ENCODE measurements at regions not wholly inside any gene's neighbourhood (a gene's known extent, or its start where the extent isn't known, plus 50 kb on each side); places are given as distances from the start of the nearest gene placed in this dataset.

DNA sequence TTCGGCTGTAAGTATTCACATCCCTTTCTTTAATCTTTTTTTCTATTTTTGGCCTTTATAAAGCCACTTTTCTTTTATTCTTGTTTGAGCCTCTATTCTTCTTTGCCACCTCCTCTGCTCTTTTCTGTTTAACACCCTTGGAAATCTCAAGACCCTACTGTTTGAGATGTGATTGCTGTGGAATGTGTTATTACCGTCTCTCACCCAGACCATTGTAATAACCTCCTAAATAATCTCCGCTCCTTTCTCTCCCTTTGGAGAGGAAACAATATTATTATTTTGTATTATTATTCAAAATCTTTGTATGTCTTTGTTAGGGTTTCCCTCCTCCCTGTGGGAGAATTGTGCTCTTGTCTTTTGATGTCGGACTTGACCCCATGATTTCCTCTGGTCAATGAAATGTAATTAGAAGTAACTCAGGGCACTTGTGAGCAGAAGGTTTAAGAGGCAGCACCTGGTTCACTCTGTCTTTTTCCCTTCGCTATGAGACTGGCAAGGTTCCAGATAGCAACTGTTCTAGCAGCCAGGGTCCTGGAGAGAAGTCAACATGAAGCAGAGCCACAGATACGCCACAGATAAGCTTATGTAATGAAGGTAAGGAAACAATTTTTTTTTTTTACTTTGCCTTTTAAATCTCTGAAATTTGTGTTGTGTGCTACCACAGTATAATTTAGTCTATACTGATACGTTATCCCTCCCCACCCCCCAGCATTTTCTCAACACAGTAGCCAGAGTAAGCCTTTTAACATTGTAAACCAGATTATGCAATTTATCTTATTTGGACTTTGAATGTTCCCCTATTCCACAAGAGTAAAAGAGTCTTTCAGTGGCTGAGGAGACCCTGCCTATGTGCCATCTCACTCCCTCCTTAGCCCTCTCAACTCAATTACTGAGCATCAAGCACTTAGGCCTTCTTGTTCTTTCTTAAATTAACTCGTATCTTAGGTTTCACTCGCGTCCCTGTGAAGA lies 601.2 kb upstream of the ZNF804A start:
- no peaks in the 10 kb centered on the region for H3K36me3 ChIP-seq (ENCODE audit: control insufficient read depth in 1 of 2, insufficient read depth in 2 of 2, low read length in 2 of 2)
- ChIA-PET POLR2A (no interaction called here), CTCF (no interaction called here), RAD21 (ENCODE audit: low non-redundant PET in 1 of 2, low total read pairs in 2 of 2, uncharacterized antibody in 2 of 2, unreplicated experiment in 2 of 2) (no interaction called here)
- H3K4me3 ChIP-seq (replicated peaks in 1 of 2; ENCODE audit: low read depth in 1 of 2, low read length in 2 of 2): no peak overlapping the region
- no peaks in the 10 kb centered on the region for H3K9me3 ChIP-seq (ENCODE audit: control insufficient read depth in 1 of 2, insufficient read depth in 1 of 2, low read depth in 1 of 2, low read length in 2 of 2)
- ATAC-seq (no peak), DNase-seq (ENCODE audit: low read depth, low spot score) (no peak)
- no peaks in the 10 kb centered on the region for H3K79me2 ChIP-seq (ENCODE audit: insufficient read depth, low read length)
- H3K27ac ChIP-seq (ENCODE audit: low read depth, low read length): no peak overlapping the region
- no peaks in the 10 kb centered on the region for H3K9me2 ChIP-seq (ENCODE audit: insufficient read depth)
- TF ChIP-seq, protein P1, sequence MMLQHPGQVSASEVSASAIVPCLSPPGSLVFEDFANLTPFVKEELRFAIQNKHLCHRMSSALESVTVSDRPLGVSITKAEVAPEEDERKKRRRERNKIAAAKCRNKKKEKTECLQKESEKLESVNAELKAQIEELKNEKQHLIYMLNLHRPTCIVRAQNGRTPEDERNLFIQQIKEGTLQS (IDR thresholded peaks at IDR 0.05): no peak
- TF ChIP-seq EGR1 (IDR thresholded peaks at IDR 0.05; ENCODE audit: low read depth) (no peak), SP1 (IDR thresholded peaks at IDR 0.05; ENCODE audit: low read depth) (no peak)
- no peaks in the 10 kb centered on the region for H3K4me1 ChIP-seq (ENCODE audit: control insufficient read depth in 1 of 2, insufficient read depth in 2 of 2, low read length in 2 of 2)
- H3K4me2 ChIP-seq (ENCODE audit: low read length): no peak overlapping the region
- intact Hi-C loops (cut with micrococcal nuclease): no loop called here
- no peak overlapping the region for H2AFZ ChIP-seq (ENCODE audit: low read depth, low read length, poor library complexity, severe bottlenecking)
- H3K27me3 ChIP-seq (ENCODE audit: insufficient read depth, low read length): no peaks in the 10 kb centered on the region
- H4K20me1 ChIP-seq (ENCODE audit: insufficient read depth): no peaks in the 10 kb centered on the region
- no TSS peak for BruUV-seq (replicated peaks)
- no peak overlapping the region for H3K9ac ChIP-seq (ENCODE audit: low read length)

DNA sequence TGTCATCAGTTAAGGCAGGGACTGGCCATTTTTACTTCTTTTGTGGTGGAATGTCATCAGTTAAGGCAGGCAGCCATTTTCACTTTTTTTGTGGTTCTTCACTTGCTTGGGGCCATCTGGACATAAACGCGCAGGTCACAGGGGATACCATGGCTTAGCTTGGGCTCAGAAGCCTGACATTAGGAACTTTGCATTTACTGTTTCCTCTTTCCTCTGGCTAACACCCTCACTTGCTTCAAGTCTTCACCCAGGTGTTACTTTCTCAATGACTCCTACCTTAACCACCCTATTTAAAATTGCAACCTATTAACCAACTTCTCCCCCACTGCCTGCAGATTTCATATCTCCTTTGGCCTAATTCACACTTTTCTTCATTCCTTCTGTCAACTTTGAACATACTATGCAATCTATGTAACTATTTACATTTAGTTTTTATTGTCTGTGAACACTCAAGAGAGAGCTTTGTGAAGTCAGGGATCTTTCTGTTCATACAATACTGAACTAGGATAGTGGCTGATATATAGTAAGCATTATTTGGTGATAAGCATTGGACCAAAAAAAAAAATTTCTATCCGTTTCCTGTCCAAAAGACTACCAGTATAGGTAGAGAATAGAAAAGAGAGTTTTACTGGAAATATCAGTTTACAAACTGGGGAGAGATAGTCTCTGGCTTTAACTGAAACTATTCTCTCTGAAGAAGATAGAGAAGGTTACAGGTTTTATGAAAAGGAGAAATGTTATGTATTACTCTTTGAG lies 600.1 kb upstream of the ZNF804A start:
- ChIA-PET CTCF (no interaction called here), POLR2A (no interaction called here), RAD21 (ENCODE audit: low non-redundant PET in 1 of 2, low total read pairs in 2 of 2, uncharacterized antibody in 2 of 2, unreplicated experiment in 2 of 2) (no interaction called here)
- Histone ChIP-seq H3K27me3 (ENCODE audit: insufficient read depth, low read length) (no peaks in the 10 kb centered on the region), H2AFZ (ENCODE audit: low read depth, low read length, poor library complexity, severe bottlenecking) (no peak overlapping the region), H4K20me1 (ENCODE audit: insufficient read depth) (no peaks in the 10 kb centered on the region), H3K36me3 (ENCODE audit: control insufficient read depth in 1 of 2, insufficient read depth in 2 of 2, low read length in 2 of 2) (no peaks in the 10 kb centered on the region), H3K27ac (ENCODE audit: low read depth, low read length) (no peak overlapping the region), H3K9me3 (ENCODE audit: control insufficient read depth in 1 of 2, insufficient read depth in 1 of 2, low read depth in 1 of 2, low read length in 2 of 2) (no peaks in the 10 kb centered on the region), H3K4me2 (ENCODE audit: low read length) (no peak overlapping the region), H3K9me2 (ENCODE audit: insufficient read depth) (no peaks in the 10 kb centered on the region), H3K79me2 (ENCODE audit: insufficient read depth, low read length) (no peaks in the 10 kb centered on the region), H3K9ac (ENCODE audit: low read length) (no peak overlapping the region), H3K4me3 (replicated peaks in 1 of 2; ENCODE audit: low read depth in 1 of 2, low read length in 2 of 2) (no peak overlapping the region), H3K4me1 (ENCODE audit: control insufficient read depth in 1 of 2, insufficient read depth in 2 of 2, low read length in 2 of 2) (no peaks in the 10 kb centered on the region)
- no peak for DNase-seq (ENCODE audit: low read depth, low spot score)
- no peak for ATAC-seq
- intact Hi-C loops (cut with micrococcal nuclease): no loop called here
- BruUV-seq (replicated peaks): no TSS peak
- no peak for TF ChIP-seq RAD21 (IDR thresholded peaks at IDR 0.05; ENCODE audit: low read depth)
- TF ChIP-seq, protein P1 (IDR thresholded peaks at IDR 0.05): no peak
- TF ChIP-seq FOSL1 (IDR thresholded peaks at IDR 0.05; ENCODE audit: low read depth): no peak
- no peak for TF ChIP-seq ZNF274 (IDR thresholded peaks at IDR 0.05; ENCODE audit: low read depth, low read length)
- no peak for TF ChIP-seq TCF7L2 (IDR thresholded peaks at IDR 0.05; ENCODE audit: borderline replicate concordance, extremely low read depth, insufficient read depth, insufficient read length)
- no peak for TF ChIP-seq CBX3 (IDR thresholded peaks at IDR 0.05; ENCODE audit: low read depth)
- TF ChIP-seq EZH2 (IDR thresholded peaks at IDR 0.05): no peak
- TF ChIP-seq ZFX (IDR thresholded peaks at IDR 0.05): no peak
- TF ChIP-seq, protein P2, sequence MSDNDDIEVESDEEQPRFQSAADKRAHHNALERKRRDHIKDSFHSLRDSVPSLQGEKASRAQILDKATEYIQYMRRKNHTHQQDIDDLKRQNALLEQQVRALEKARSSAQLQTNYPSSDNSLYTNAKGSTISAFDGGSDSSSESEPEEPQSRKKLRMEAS (IDR thresholded peaks at IDR 0.05): no peak
- no peak for TF ChIP-seq SRF (IDR thresholded peaks at IDR 0.05; ENCODE audit: low read depth)
- TF ChIP-seq SP1 (IDR thresholded peaks at IDR 0.05; ENCODE audit: low read depth): no peak
- no peak for TF ChIP-seq YY1 (IDR thresholded peaks at IDR 0.05; ENCODE audit: extremely low read depth, insufficient replicate concordance, low read depth, low read length)
- TF ChIP-seq POLR2A (IDR thresholded peaks at IDR 0.05; ENCODE audit: borderline replicate concordance, extremely low read depth, insufficient read depth, insufficient read length): no peak
- no peak for TF ChIP-seq JUND (IDR thresholded peaks at IDR 0.05)
- no peak for TF ChIP-seq POLR2AphosphoS5 (IDR thresholded peaks at IDR 0.05; ENCODE audit: low read depth, low read length)
- no peak for TF ChIP-seq SIN3A (IDR thresholded peaks at IDR 0.05; ENCODE audit: low read depth)
- TF ChIP-seq, protein P3, sequence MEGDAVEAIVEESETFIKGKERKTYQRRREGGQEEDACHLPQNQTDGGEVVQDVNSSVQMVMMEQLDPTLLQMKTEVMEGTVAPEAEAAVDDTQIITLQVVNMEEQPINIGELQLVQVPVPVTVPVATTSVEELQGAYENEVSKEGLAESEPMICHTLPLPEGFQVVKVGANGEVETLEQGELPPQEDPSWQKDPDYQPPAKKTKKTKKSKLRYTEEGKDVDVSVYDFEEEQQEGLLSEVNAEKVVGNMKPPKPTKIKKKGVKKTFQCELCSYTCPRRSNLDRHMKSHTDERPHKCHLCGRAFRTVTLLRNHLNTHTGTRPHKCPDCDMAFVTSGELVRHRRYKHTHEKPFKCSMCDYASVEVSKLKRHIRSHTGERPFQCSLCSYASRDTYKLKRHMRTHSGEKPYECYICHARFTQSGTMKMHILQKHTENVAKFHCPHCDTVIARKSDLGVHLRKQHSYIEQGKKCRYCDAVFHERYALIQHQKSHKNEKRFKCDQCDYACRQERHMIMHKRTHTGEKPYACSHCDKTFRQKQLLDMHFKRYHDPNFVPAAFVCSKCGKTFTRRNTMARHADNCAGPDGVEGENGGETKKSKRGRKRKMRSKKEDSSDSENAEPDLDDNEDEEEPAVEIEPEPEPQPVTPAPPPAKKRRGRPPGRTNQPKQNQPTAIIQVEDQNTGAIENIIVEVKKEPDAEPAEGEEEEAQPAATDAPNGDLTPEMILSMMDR (IDR thresholded peaks at IDR 0.05 in 2 of 3, conservative IDR thresholded peaks at IDR 0.05 in 1 of 3; ENCODE audit: borderline replicate concordance in 1 of 3, insufficient read depth in 1 of 3, low read depth in 2 of 3, low read length in 2 of 3): no peak
